PC-3 (cell line): ENCODE measurements at regions not wholly inside any gene's neighbourhood (a gene's known extent, or its start where the extent isn't known, plus 50 kb on each side); places are given as distances from the start of the nearest gene placed in this dataset.

Experiments used
- ATAC-seq: fragments of 200-7000 bp; cut with Tn5 transposase; 2 replicates; pipeline ENCODE4 v1.9.1; 2020; ENCODE audit warnings: mild to moderate bottlenecking, moderate library complexity
- BruUV-seq: library from RNA; stranded (reverse); fragments of 400-500 nt; replicated peaks from 2 replicates; lab custom pipeline; 2021; lab: Mats Ljungman, UMichigan
- CTCF ChIA-PET: fragments of 300-600 bp; sonication (Branson Sonifier 250); formaldehyde crosslinking; loops from one replicate; lab custom pipeline; 2022; ENCODE audit warnings: antibody characterized with exemption; lab: Charles Lee
- POLR2A ChIA-PET: fragments of 300-600 bp; sonication (Branson Sonifier 250); formaldehyde crosslinking; loops from one replicate; lab custom pipeline; 2022; ENCODE audit warnings: antibody characterized with exemption; ENCODE audit not compliant: unreplicated experiment; lab: Charles Lee
- DNase-seq: peaks from one replicate; pipeline ENCODE4 v3.0.0-alpha.2; 2015
- H2AFZ ChIP-seq: fragments of 300-600 bp; sonication (generic); 2 replicates; pipeline ENCODE4 v1.6.0; 2016; ENCODE audit warnings: antibody characterized with exemption, low read length
- H3F3A ChIP-seq: fragments of 300-600 bp; sonication (generic); one replicate; pipeline ENCODE4 v1.6.0; 2017; ENCODE audit warnings: antibody characterized with exemption, low read length, control low read depth, mild to moderate bottlenecking; ENCODE audit not compliant: unreplicated experiment
- H3K27ac ChIP-seq: fragments of 300-600 bp; sonication (generic); 2 replicates; pipeline ENCODE4 v1.5.1; 2016; ENCODE audit warnings: mild to moderate bottlenecking, low read length
- H3K27me3 ChIP-seq: fragments of 300-600 bp; sonication (generic); 2 replicates; pipeline ENCODE4 v1.6.1; 2016; ENCODE audit warnings: low read length, mixed read lengths
- H3K36me3 ChIP-seq: fragments of 300-600 bp; sonication (generic); 2 replicates; pipeline ENCODE4 v1.6.1; 2016; ENCODE audit warnings: low read depth, mixed run types, low read length, mixed read lengths
- H3K4me1 ChIP-seq: fragments of 300-600 bp; sonication (generic); 2 replicates; pipeline ENCODE4 v1.5.1; 2016; ENCODE audit warnings: low read length; ENCODE audit not compliant: insufficient read depth
- H3K4me2 ChIP-seq: fragments of 300-600 bp; sonication (generic); 2 replicates; pipeline ENCODE4 v1.6.0; 2016; ENCODE audit warnings: low read length
- H3K4me3 ChIP-seq: fragments of 300-600 bp; sonication (generic); 2 replicates; pipeline ENCODE4 v1.5.1; 2016; ENCODE audit warnings: mild to moderate bottlenecking, low read length, mixed read lengths
- H3K79me2 ChIP-seq: fragments of 300-600 bp; sonication (generic); 2 replicates; pipeline ENCODE4 v1.6.1; 2017; ENCODE audit warnings: low read length, mixed read lengths
- H3K9ac ChIP-seq: fragments of 300-600 bp; sonication (generic); 2 replicates; pipeline ENCODE4 v1.6.0; 2016; ENCODE audit warnings: mild to moderate bottlenecking, low read length
- H3K9me2 ChIP-seq: fragments of 300-600 bp; sonication (generic); replicated peaks from 2 replicates; pipeline ENCODE4 v1.6.1; 2016; ENCODE audit warnings: mixed run types, low read length, mixed read lengths
- H3K9me3 ChIP-seq: fragments of 300-600 bp; sonication (generic); 2 replicates; pipeline ENCODE4 v1.6.1; 2016; ENCODE audit warnings: low read length, mixed read lengths
- H4K20me1 ChIP-seq: fragments of 300-600 bp; sonication (generic); 2 replicates; pipeline ENCODE4 v1.6.1; 2016; ENCODE audit warnings: low read length, mixed read lengths
- EZH2 ChIP-seq: fragments of 300-600 bp; sonication (generic); IDR thresholded peaks from one replicate; pipeline ENCODE4 v1.6.1; 2017; ENCODE audit warnings: antibody characterized with exemption, mild to moderate bottlenecking, low read length; ENCODE audit not compliant: unreplicated experiment
- EZH2phosphoT487 ChIP-seq: fragments of 300-600 bp; sonication (generic); IDR thresholded peaks from 2 replicates; pipeline ENCODE4 v1.6.1; 2018; ENCODE audit warnings: mild to moderate bottlenecking, antibody characterized with exemption, low read length, borderline replicate concordance
- intact Hi-C: fragments of 100-400 bp; cut with micrococcal nuclease; formaldehyde crosslinking; loops from 2 replicates; pipeline ENCODE4 v1.9.0; 2023
- TF ChIP-seq, protein P1 (sequence below): fragments of 300-600 bp; sonication (generic); conservative IDR thresholded peaks from 2 replicates; pipeline ENCODE4 v1.5.1; 2017; ENCODE audit warnings: antibody characterized with exemption, low read depth, mild to moderate bottlenecking, low read length

- H3K4me1 ChIP-seq: 0 out of 2 replicates have a peak, but pooled peaks cover 2% of the 10 kb centered on the region
- POLR2A ChIA-PET: no interaction called here
- H3K36me3 ChIP-seq: no peaks in the 10 kb centered on the region
- DNase-seq (no peak), ATAC-seq (no peak)
- H3K9me3 ChIP-seq: no peaks in the 10 kb centered on the region
- H3K4me2 ChIP-seq: no peak overlapping the region
- TF ChIP-seq, protein P1, sequence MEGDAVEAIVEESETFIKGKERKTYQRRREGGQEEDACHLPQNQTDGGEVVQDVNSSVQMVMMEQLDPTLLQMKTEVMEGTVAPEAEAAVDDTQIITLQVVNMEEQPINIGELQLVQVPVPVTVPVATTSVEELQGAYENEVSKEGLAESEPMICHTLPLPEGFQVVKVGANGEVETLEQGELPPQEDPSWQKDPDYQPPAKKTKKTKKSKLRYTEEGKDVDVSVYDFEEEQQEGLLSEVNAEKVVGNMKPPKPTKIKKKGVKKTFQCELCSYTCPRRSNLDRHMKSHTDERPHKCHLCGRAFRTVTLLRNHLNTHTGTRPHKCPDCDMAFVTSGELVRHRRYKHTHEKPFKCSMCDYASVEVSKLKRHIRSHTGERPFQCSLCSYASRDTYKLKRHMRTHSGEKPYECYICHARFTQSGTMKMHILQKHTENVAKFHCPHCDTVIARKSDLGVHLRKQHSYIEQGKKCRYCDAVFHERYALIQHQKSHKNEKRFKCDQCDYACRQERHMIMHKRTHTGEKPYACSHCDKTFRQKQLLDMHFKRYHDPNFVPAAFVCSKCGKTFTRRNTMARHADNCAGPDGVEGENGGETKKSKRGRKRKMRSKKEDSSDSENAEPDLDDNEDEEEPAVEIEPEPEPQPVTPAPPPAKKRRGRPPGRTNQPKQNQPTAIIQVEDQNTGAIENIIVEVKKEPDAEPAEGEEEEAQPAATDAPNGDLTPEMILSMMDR: no peak
- TF ChIP-seq EZH2 (no peak), EZH2phosphoT487 (no peak)
- H3K79me2 ChIP-seq: no peaks in the 10 kb centered on the region
- H4K20me1 ChIP-seq: no peaks in the 10 kb centered on the region
- H3K27ac ChIP-seq: no peak overlapping the region
- H3K4me3 ChIP-seq: no peak overlapping the region
- H3F3A ChIP-seq: no peaks in the 10 kb centered on the region
- CTCF ChIA-PET: no interaction called here
- no peaks in the 10 kb centered on the region for H3K9me2 ChIP-seq
- BruUV-seq: no TSS peak
- H3K9ac ChIP-seq: no peak overlapping the region
- intact Hi-C loops: no loop called here
- H2AFZ ChIP-seq: no peak overlapping the region
- no peaks in the 10 kb centered on the region for H3K27me3 ChIP-seq
Observed at GRCh38 chr1:182295697-182296096, 95.9 kb downstream of the GLUL start.

- Histone ChIP-seq H3K4me1 (peaks cover 20% of the 10 kb centered on the region), H2AFZ (no peak overlapping the region), H3K9ac (no peak overlapping the region), H3K4me3 (no peak overlapping the region), H4K20me1 (no peaks in the 10 kb centered on the region), H3K4me2 (no peak overlapping the region), H3K9me2 (no peaks in the 10 kb centered on the region), H3F3A (no peaks in the 10 kb centered on the region), H3K79me2 (no peaks in the 10 kb centered on the region), H3K27ac (no peak overlapping the region), H3K27me3 (no peaks in the 10 kb centered on the region), H3K36me3 (no peaks in the 10 kb centered on the region), H3K9me3 (no peaks in the 10 kb centered on the region)
- POLR2A ChIA-PET: no interaction called here
- ATAC-seq (no peak), DNase-seq (no peak)
- intact Hi-C loops: no loop called here
- CTCF ChIA-PET: no interaction called here
- no TSS peak for BruUV-seq
- TF ChIP-seq EZH2phosphoT487 (no peak), EZH2 (no peak)
- TF ChIP-seq, protein P1: no peak
Observed at GRCh38 chr1:182293119-182293589, 98.4 kb downstream of the GLUL start.

DNA sequence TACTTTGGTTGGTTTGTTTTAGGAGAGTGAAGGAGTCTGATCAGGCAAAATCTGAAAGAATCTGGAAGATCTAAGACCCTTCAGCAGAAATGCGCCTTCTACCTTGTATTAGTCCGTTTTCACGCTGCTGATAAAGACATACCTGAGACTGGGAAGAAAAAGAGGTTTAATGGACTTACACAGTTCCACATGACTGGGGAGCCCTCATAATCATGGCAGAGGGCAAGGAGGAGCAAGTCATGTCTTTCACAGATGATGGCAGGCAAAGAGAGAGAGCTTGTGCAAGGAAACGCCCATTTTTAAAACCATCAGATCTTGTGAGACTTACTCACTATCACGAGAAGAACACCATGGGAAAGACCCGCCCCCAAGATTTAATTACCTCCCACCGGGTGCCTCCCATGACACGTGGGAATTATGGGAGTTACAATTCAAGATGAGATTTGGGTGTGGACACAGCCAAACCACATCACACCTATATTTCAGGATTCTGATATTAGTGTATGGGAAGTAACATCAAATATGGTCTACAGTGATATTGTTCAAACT is 99.3 kb downstream of the GLUL start:
- H3K4me2 ChIP-seq: no peak overlapping the region
- H3K9me2 ChIP-seq: no peaks in the 10 kb centered on the region
- no peaks in the 10 kb centered on the region for H3K36me3 ChIP-seq
- H3K9me3 ChIP-seq: no peaks in the 10 kb centered on the region
- H3K79me2 ChIP-seq: no peaks in the 10 kb centered on the region
- H3F3A ChIP-seq: no peaks in the 10 kb centered on the region
- no peak overlapping the region for H3K27ac ChIP-seq
- H4K20me1 ChIP-seq: no peaks in the 10 kb centered on the region
- no peak overlapping the region for H2AFZ ChIP-seq
- H3K4me3 ChIP-seq: no peak overlapping the region
- CTCF ChIA-PET: no interaction called here
- no peak overlapping the region for H3K9ac ChIP-seq
- TF ChIP-seq, protein P1: no peak
- TF ChIP-seq EZH2 (no peak), EZH2phosphoT487 (no peak)
- peaks cover 20% of the 10 kb centered on the region for H3K4me1 ChIP-seq
- no peaks in the 10 kb centered on the region for H3K27me3 ChIP-seq
- POLR2A ChIA-PET: no interaction called here
- DNase-seq: no peak
- no TSS peak for BruUV-seq
- no peak for ATAC-seq
- intact Hi-C loops: no loop called here
